GM18519 (cell line): ENCODE measurements at regions not wholly inside any gene's neighbourhood (a gene's known extent, or its start where the extent isn't known, plus 50 kb on each side); places are given as distances from the start of the nearest gene placed in this dataset.

Source experiments
- ATAC-seq: cut with Tn5 transposase; IDR thresholded peaks from one replicate; pipeline ENCODE4 v1.9.1; 2021; ENCODE audit warnings: mild to moderate bottlenecking, moderate library complexity; ENCODE audit not compliant: unreplicated experiment, low FRiP score

DNA sequence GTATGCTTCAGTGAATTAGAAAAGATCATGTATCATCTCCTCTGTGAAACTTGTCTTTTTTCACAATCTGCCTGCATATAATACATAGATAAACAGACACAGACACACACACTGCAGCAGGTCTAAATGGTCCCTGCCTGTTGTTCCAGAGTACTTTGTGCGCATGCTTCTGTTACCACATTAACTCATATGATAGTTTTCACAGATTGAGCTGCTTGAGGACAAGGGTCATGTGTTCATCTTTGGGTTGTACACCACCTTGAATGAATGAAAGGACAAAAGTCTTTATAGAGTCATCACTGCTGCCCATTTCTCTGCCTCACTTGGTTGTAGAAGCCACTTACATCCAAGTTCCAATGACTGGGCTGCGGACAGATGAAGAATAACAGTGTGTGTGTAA lies 72.7 kb upstream of the GLS start:
- ATAC-seq: no peak

- ATAC-seq: no peak
These were observed 71.4 kb upstream of the GLS start for GRCh38 chr2:190809139-190809764.

- ATAC-seq: no peak
These were observed 70.6 kb upstream of the GLS start for GRCh38 chr2:190809876-190810525.

GRCh38 chr2:190810981-190811587 lies 69.5 kb upstream of the GLS start:
- no peak for ATAC-seq

GRCh38 chr2:190811811-190812210 lies 68.8 kb upstream of the GLS start:
- no peak for ATAC-seq

GRCh38 chr2:190812506-190813294 lies 67.9 kb upstream of the GLS start:
- no peak for ATAC-seq

DNA sequence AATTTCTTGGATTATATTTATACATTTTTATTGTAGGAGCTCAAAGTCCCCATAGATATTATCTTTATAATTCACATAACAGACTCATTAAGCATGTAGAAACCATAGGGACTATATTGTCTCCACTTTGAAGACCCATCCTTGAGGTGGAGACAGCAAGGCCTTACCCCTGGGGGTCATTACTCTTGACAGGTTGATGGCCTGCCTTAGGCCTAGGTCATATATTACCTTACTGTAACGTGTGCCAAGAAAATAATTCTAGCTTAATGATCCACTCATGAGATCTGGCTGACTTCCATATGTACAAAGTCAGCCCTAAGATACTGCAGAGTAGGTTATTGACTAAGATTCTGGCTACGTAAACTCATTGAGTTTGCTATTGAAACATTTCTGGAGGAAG lies 65.4 kb upstream of the GLS start:
- no peak for ATAC-seq

GRCh38 chr2:190817082-190817481 lies 63.5 kb upstream of the GLS start:
- no peak for ATAC-seq

DNA sequence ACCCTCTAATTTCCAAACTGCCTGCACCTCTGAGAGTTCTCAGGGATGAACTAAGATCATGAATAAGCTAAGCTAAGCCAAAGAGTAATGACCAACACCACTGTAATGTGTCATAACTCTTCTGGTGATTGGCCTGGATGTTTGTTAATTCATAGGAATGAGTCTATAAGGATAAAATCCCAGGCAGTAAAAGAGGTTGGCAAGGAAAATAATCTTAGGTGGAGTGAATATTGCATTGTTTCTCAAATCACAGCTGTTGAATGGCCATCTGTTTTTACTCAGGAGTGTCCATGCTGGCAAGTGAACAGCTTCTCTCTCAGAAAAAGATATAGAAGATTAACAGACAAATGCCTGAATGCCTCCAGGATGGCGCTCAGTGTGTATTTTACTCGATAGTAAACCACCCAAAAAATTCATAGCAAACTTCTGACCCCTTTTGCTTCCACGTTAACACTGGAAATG lies 60.8 kb upstream of the GLS start:
- no peak for ATAC-seq

DNA sequence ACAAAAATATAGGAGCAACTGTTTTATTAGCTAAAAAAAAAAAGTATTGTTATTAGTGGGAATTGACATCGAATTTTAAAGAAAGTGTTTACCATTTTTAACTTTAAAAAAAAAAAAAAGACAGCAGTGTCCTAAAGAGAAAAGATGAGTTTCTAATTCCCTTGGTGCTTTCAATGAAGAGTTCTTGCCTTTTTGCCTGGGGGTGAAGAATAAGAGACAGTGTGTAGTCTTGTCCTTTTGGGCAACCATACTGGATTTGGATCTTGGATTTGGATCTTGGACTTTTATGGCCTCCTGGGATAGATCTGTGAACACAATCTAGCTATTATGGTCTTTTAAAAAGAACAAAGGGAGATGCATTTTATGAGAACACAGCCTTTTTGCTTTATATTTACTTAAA lies 60.2 kb upstream of the GLS start:
- ATAC-seq: no peak

DNA sequence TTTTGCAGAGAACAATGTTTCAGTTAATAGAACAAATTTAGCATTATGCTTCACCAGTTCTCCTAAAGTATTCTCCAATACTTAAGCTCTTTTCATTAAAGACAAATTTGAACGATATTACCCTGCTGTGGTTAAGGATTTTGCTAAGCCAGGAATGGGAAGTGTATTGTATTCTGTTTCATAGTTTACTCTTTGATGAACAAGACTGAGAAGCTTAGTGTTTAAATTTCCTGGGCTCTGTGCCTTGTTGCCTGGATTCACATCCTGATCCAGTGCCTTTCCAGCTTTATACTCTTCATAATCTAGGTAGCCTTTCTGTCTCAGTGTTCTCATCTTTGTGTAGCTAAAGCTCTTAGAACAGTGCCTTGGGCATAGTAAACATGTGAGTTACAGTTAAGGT lies 58.6 kb upstream of the GLS start:
- no peak for ATAC-seq

DNA sequence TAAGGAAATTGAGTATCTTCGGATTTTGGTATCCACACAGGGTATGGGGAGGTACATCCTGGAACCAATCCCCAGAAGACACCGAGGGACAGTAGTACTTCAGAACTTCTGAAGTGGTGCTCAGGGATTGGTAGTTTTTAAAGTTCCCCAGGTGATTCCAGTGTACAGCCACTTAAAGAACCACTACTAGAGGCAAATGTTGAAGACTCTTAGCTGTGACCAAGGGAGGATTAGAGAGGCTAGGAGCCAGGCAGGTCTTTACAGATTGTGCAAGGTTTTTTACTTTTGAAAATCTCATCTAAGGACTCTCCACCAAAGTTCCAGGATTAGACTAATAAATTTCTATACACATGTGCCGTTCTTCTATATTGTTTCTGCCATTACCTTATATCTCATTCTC lies 52.9 kb upstream of the GLS start:
- no peak for ATAC-seq

DNA sequence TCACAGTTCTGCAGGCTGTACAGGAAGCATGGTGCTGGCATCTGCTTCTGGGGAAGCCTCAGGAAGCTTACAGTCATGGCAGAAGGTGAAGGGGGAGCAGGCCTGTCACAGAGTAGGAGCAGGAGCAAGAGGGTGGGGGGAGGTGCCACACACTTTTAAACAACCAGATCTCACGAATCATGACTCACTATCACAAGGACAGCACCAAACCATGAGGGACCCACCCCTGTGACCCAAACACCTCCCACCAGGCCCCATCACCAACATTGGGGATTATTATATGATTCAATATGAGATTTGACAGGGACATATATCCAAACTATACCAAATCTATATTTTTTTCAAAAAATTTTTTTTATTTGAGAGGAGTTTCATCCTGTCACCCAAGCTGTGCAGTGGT lies 51.0 kb upstream of the GLS start:
- ATAC-seq: no peak
